KOPT-K1 (cell line): ENCODE measurements at regions not wholly inside any gene's neighbourhood (a gene's known extent, or its start where the extent isn't known, plus 50 kb on each side); places are given as distances from the start of the nearest gene placed in this dataset.
"Not testable (repeated sequence)": the region's sequence is repeated elsewhere in the genome, so short reads cannot be mapped to it uniquely, and the experiment has no call there.

Source experiments
- H3K27ac ChIP-seq: fragments of 200-600 bp; sonication (generic); 2 replicates; pipeline ENCODE4 v1.5.1; 2016; ENCODE audit warnings: antibody characterized with exemption, mild to moderate bottlenecking, low read depth, low read length; ENCODE audit not compliant: poor library complexity, severe bottlenecking
- H3K36me3 ChIP-seq: fragments of 200-600 bp; sonication (generic); 2 replicates; pipeline ENCODE4 v1.5.1; 2017; ENCODE audit warnings: antibody characterized with exemption, mild to moderate bottlenecking, low read length, moderate library complexity; ENCODE audit not compliant: insufficient read depth
- H3K9me3 ChIP-seq: fragments of 200-600 bp; sonication (generic); 2 replicates; pipeline ENCODE4 v1.5.1; 2017; ENCODE audit warnings: antibody characterized with exemption, low read length, mild to moderate bottlenecking; ENCODE audit not compliant: insufficient read depth, poor library complexity, severe bottlenecking

GRCh38 chr15:98280284-98280975, 319.9 kb downstream of the ARRDC4 start:
- H3K36me3 ChIP-seq = no peaks in the 10 kb centered on the region
- H3K27ac ChIP-seq = no peak overlapping the region
- H3K9me3 ChIP-seq = no peaks in the 10 kb centered on the region

- Histone ChIP-seq H3K9me3 (no peaks in the 10 kb centered on the region), H3K27ac (no peak overlapping the region), H3K36me3 (no peaks in the 10 kb centered on the region)
Observed at GRCh38 chr15:98281130-98281529, 320.6 kb downstream of the ARRDC4 start.

GRCh38 chr15:98282656-98283332, 322.3 kb downstream of the ARRDC4 start:
- Histone ChIP-seq H3K9me3 (no peaks in the 10 kb centered on the region), H3K36me3 (no peaks in the 10 kb centered on the region), H3K27ac (no peak overlapping the region)

- Histone ChIP-seq H3K36me3 (no peaks in the 10 kb centered on the region), H3K27ac (no peak overlapping the region), H3K9me3 (no peaks in the 10 kb centered on the region)
Observed at GRCh38 chr15:98286200-98286599, 325.7 kb downstream of the ARRDC4 start.

- H3K9me3 ChIP-seq = no peaks in the 10 kb centered on the region
- H3K36me3 ChIP-seq = no peaks in the 10 kb centered on the region
- H3K27ac ChIP-seq = no peak overlapping the region
Observed at GRCh38 chr15:98286831-98287230, 326.3 kb downstream of the ARRDC4 start.

- Histone ChIP-seq H3K27ac (no peak overlapping the region), H3K9me3 (no peaks in the 10 kb centered on the region), H3K36me3 (no peaks in the 10 kb centered on the region)
Observed at GRCh38 chr15:98288091-98288590, 327.6 kb downstream of the ARRDC4 start.

- Histone ChIP-seq H3K9me3 (no peaks in the 10 kb centered on the region), H3K27ac (no peak overlapping the region), H3K36me3 (no peaks in the 10 kb centered on the region)
Observed at GRCh38 chr15:98289747-98290146, 329.2 kb downstream of the ARRDC4 start.

- no peaks in the 10 kb centered on the region for H3K9me3 ChIP-seq
- H3K27ac ChIP-seq = no peak overlapping the region
- H3K36me3 ChIP-seq = no peaks in the 10 kb centered on the region
Observed at GRCh38 chr15:98292442-98293240, 332.1 kb downstream of the ARRDC4 start.

- H3K9me3 ChIP-seq = no peaks in the 10 kb centered on the region
- H3K36me3 ChIP-seq = no peaks in the 10 kb centered on the region
- H3K27ac ChIP-seq = no peak overlapping the region
Observed at GRCh38 chr15:98294126-98294525, 333.6 kb downstream of the ARRDC4 start.

- not testable (repeated sequence) for H3K9me3 ChIP-seq, H3K27ac ChIP-seq, H3K36me3 ChIP-seq
Observed at GRCh38 chr15:98295101-98295759, 334.7 kb downstream of the ARRDC4 start.

GRCh38 chr15:98296653-98297052, 336.1 kb downstream of the ARRDC4 start:
- Histone ChIP-seq H3K27ac (no peak overlapping the region), H3K36me3 (no peaks in the 10 kb centered on the region), H3K9me3 (no peaks in the 10 kb centered on the region)

- no peak overlapping the region for H3K27ac ChIP-seq
- no peaks in the 10 kb centered on the region for H3K9me3 ChIP-seq
Observed at GRCh38 chr15:98304371-98304770, 343.9 kb downstream of the ARRDC4 start.

GRCh38 chr15:98308117-98308516, 340.2 kb upstream of the IGF1R start:
- Histone ChIP-seq H3K27ac (no peak overlapping the region), H3K36me3 (no peaks in the 10 kb centered on the region), H3K9me3 (no peaks in the 10 kb centered on the region)

More at GRCh38 chr15:98304371-98304770, 343.9 kb downstream of the ARRDC4 start:
- no peaks in the 10 kb centered on the region for H3K36me3 ChIP-seq

GRCh38 chr15:98311566-98312188, 336.7 kb upstream of the IGF1R start:
- Histone ChIP-seq H3K9me3 (no peaks in the 10 kb centered on the region), H3K36me3 (no peaks in the 10 kb centered on the region), H3K27ac (no peak overlapping the region)
